Prostate gland (tissue), 2 donors: ENCODE measurements at regions not wholly inside any gene's neighbourhood (a gene's known extent, or its start where the extent isn't known, plus 50 kb on each side); places are given as distances from the start of the nearest gene placed in this dataset.

Experiments
- DNase-seq: peaks from one replicate; pipeline ENCODE4 v3.0.0-alpha.2; 2019; ENCODE audit warnings: low spot score
- H3K27ac ChIP-seq, 2 donors: fragments of 200-600 bp; sonication (generic); 2 replicates each; pipeline ENCODE4 v1.5.1; 2017 to 2019
- H3K27me3 ChIP-seq: fragments of 200-600 bp; sonication (generic); replicated peaks from 2 replicates; pipeline ENCODE4 v1.5.1; 2019; ENCODE audit not compliant: insufficient read depth
- H3K36me3 ChIP-seq, 2 donors: fragments of 200-600 bp; sonication (generic); 1 replicate in 1 of 2; 2 replicates in 1 of 2; pipeline versions ENCODE4 v1.5.1 to v1.8.1; 2017 to 2019
- H3K4me1 ChIP-seq: fragments of 200-600 bp; sonication (generic); replicated peaks from 2 replicates; pipeline ENCODE4 v1.5.1; 2019
- H3K4me3 ChIP-seq, 2 donors: fragments of 200-600 bp; sonication (generic); 2 replicates each; pipeline ENCODE4 v1.5.1; 2017 to 2019
- H3K9me3 ChIP-seq: fragments of 200-600 bp; sonication (generic); 2 replicates; pipeline ENCODE4 v1.5.1; 2017
- POLR2A ChIP-seq: fragments of 450-650 bp; IDR thresholded peaks from one replicate; pipeline ENCODE4 v1.6.1; 2016; ENCODE audit warnings: antibody characterized with exemption, mild to moderate bottlenecking
- POLR2AphosphoS5 ChIP-seq: sonication (generic); formaldehyde crosslinking; IDR thresholded peaks from one replicate; pipeline ENCODE4 v1.6.1; 2017; ENCODE audit warnings: antibody characterized with exemption
- WGBS: methylation state at CpG from one replicate; pipeline ENCODE4 v1.1.5; 2018; 5-methylcytosine and 5-hydroxymethylcytosine counted together
- intact Hi-C: fragments of 100-400 bp; cut with DNase I; formaldehyde crosslinking; loops from one replicate; pipeline ENCODE4 v1.14.2; 2022
- TF ChIP-seq, protein P1 (sequence below), 4 experiments: fragments of 200-600 bp in 2 of 4; fragments of 450-650 bp in 2 of 4; sonication (generic) in 2 of 4; IDR thresholded peaks; 1 replicate in 3 of 4; 2 replicates in 1 of 4; pipeline ENCODE4 v1.5.1; 2016 to 2019; ENCODE audit warnings: antibody characterized with exemption in 4 of 4, mild to moderate bottlenecking in 2 of 4, moderate library complexity in 2 of 4

DNA sequence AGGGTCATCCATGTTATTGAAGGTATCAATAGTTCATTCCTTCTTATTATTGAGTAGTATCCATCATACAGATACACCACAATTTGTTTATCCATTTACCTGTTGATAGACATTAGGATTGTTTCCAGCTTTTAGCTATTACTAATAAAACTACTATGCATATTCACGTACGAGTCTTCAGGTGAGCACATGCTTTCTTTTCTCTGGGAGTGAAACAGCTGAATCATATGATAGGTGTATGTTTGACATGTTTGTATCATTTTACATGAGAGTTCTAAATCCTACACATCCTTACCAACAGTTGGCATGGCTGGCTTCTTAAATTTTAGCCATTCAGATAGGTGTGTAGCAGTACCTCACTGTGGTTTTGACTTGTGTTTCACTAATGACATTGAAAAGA is 556.6 kb upstream of the DIPK2B start:
- Histone ChIP-seq H3K27me3 (no peaks in the 10 kb centered on the region), H3K4me1 (no peaks in the 10 kb centered on the region), H3K36me3 (no peaks in the 10 kb centered on the region), H3K9me3 (no peaks in the 10 kb centered on the region), H3K4me3 (no peak overlapping the region), H3K27ac (no peak overlapping the region)
- DNase-seq: no peak
- intact Hi-C loops: no loop called here
- TF ChIP-seq, protein P1, sequence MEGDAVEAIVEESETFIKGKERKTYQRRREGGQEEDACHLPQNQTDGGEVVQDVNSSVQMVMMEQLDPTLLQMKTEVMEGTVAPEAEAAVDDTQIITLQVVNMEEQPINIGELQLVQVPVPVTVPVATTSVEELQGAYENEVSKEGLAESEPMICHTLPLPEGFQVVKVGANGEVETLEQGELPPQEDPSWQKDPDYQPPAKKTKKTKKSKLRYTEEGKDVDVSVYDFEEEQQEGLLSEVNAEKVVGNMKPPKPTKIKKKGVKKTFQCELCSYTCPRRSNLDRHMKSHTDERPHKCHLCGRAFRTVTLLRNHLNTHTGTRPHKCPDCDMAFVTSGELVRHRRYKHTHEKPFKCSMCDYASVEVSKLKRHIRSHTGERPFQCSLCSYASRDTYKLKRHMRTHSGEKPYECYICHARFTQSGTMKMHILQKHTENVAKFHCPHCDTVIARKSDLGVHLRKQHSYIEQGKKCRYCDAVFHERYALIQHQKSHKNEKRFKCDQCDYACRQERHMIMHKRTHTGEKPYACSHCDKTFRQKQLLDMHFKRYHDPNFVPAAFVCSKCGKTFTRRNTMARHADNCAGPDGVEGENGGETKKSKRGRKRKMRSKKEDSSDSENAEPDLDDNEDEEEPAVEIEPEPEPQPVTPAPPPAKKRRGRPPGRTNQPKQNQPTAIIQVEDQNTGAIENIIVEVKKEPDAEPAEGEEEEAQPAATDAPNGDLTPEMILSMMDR (IDR thresholded peaks at IDR 0.05): no peak
- TF ChIP-seq POLR2A: no peak
- no peak for TF ChIP-seq POLR2AphosphoS5
- WGBS: 68% methylated on average over 2 of the region's 2 CpGs

DNA sequence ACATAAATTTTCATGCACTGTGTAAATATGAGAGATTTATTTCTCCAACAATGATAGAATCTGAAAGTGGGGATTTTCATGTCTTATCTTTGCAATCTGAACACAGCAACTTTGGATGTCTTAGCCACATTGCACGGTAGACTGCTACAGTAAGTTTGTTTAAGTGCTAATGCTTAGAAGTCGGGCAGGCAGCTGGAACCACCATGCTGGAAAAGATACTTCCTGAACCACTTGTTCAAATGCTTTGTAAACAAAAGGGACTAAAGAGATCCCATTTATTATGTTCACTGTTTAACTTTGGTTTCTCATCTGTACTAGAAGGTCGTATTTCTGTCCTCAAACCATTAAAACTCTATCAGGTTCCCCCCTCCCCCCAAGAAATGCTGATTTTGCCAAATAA is 555.9 kb upstream of the DIPK2B start:
- H3K27me3 ChIP-seq: no peaks in the 10 kb centered on the region
- H3K36me3 ChIP-seq: no peaks in the 10 kb centered on the region
- DNase-seq: peak; percentile 34
- intact Hi-C loops: no loop called here
- H3K27ac ChIP-seq: no peak overlapping the region
- 6% methylated on average over 3 of the region's 3 CpGs for WGBS
- H3K9me3 ChIP-seq: no peaks in the 10 kb centered on the region
- no peaks in the 10 kb centered on the region for H3K4me1 ChIP-seq
- TF ChIP-seq POLR2AphosphoS5: peak; percentile 37
- TF ChIP-seq, protein P1 (IDR thresholded peaks at IDR 0.05): no peak
- H3K4me3 ChIP-seq: no peak overlapping the region

DNA sequence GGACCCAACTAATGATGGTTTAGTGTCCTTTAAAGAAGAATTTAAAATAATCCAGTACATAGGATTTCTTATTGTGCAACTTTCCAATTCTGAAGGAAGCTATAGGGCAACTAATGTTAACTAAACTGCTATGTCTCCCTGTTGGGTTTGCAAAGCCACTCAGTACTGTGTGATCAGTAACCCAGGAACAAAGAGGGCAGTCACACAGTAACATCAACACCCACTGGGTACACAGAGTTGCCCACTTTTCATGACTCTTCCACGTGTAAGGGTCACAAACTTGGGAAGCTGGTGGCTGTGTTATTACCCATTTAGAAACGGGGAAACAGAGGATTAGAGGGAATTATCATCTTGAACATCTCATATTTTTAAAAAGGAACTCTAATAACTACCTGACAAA is 555.0 kb upstream of the DIPK2B start:
- TF ChIP-seq POLR2AphosphoS5 (no peak), POLR2A (no peak)
- TF ChIP-seq, protein P1 (IDR thresholded peaks at IDR 0.05): no peak
- H3K27me3 ChIP-seq: no peaks in the 10 kb centered on the region
- H3K9me3 ChIP-seq: no peaks in the 10 kb centered on the region
- H3K36me3 ChIP-seq: no peaks in the 10 kb centered on the region
- H3K27ac ChIP-seq: no peak overlapping the region
- no peak for DNase-seq
- no peak overlapping the region for H3K4me3 ChIP-seq
- intact Hi-C loops: no loop called here
- WGBS: 23% methylated on average over 2 of the region's 2 CpGs
- H3K4me1 ChIP-seq: no peaks in the 10 kb centered on the region

DNA sequence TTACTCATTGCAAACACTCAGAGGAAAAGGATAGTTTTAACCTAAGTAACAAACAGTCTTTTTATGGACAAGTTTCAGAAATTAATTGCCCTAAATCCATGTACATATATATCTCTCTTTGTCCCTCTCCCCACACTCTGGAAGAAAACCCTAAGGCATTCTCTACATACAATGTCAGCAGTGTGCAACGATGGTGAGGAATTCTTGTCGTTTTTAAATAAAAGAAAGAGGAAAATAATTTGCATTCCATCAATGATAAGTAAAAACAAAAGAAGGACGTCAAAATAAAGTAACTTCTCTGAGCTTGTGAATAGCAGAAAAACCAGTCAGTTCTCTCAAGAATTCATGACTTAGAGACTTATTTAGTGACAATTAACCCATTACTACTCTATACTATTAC is 550.5 kb upstream of the DIPK2B start:
- Histone ChIP-seq H3K4me1 (no peaks in the 10 kb centered on the region), H3K36me3 (no peaks in the 10 kb centered on the region), H3K4me3 (no peak overlapping the region), H3K27me3 (no peaks in the 10 kb centered on the region), H3K9me3 (no peaks in the 10 kb centered on the region), H3K27ac (no peak overlapping the region)
- intact Hi-C loops: loop anchor here (5.0 kb wide), 1 partner anchor 239 kb away; no protein-coding TSS in a partner anchor
- no peak for TF ChIP-seq POLR2A
- no peak for TF ChIP-seq POLR2AphosphoS5
- TF ChIP-seq, protein P1 (IDR thresholded peaks at IDR 0.05): no peak
- WGBS: 12% methylated on average over 3 of the region's 3 CpGs
- DNase-seq: no peak

DNA sequence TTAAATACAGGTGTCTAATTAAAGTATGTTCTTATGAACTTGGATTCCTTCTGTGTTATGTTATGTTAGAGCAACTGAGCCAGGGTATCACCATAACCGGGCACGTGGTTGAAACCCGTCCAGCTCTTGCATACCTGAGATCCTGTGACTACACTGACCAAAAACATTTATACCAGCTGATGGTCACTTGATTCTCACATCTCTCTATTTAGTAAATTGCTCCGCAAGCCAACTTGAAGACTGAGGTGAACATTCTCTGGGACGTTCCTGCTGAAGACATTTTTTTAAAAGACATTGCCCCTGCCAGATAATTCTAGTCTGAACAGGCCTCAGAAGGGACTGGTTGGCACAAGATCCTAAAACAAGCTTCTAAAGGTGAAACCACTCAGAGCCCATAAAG is 550.0 kb upstream of the DIPK2B start:
- Histone ChIP-seq H3K27ac (no peak overlapping the region), H3K4me3 (no peak overlapping the region), H3K4me1 (no peaks in the 10 kb centered on the region), H3K36me3 (no peaks in the 10 kb centered on the region), H3K9me3 (no peaks in the 10 kb centered on the region), H3K27me3 (no peaks in the 10 kb centered on the region)
- intact Hi-C loops: loop anchor here (5.0 kb wide), 1 partner anchor 238 kb away; no protein-coding TSS in a partner anchor
- TF ChIP-seq POLR2AphosphoS5 (peak; percentile 45), POLR2A (no peak)
- DNase-seq: peak; percentile 21
- WGBS: 28% methylated on average over 5 of the region's 5 CpGs
